BE2C (cell line): ENCODE measurements at regions not wholly inside any gene's neighbourhood (a gene's known extent, or its start where the extent isn't known, plus 50 kb on each side); places are given as distances from the start of the nearest gene placed in this dataset.

ENCODE experiments used
- DNase-seq: peaks from one replicate; pipeline ENCODE4 v3.0.0-alpha.2; 2020
- H3K27me3 ChIP-seq: fragments of 250-450 bp; sonication (Bioruptor Pico); 2 replicates; pipeline ENCODE4 v1.5.1; 2020; ENCODE audit warnings: mild to moderate bottlenecking
- H3K36me3 ChIP-seq: fragments of 250-450 bp; sonication (Bioruptor Pico); 2 replicates; pipeline ENCODE4 v1.5.1; 2020; ENCODE audit warnings: mild to moderate bottlenecking
- H3K4me1 ChIP-seq: fragments of 250-450 bp; sonication (Bioruptor Pico); 2 replicates; pipeline ENCODE4 v1.5.1; 2020
- H3K4me3 ChIP-seq: 2 replicates; pipeline ENCODE4 v1.5.1; 2011; ENCODE audit warnings: low read depth, low read length
- H3K9me3 ChIP-seq: fragments of 250-450 bp; sonication (Bioruptor Pico); 2 replicates; pipeline ENCODE4 v1.5.1; 2020
- TF ChIP-seq, protein P1 (sequence below): IDR thresholded peaks from 2 replicates; pipeline ENCODE4 v1.5.1; 2012; ENCODE audit warnings: mild to moderate bottlenecking, low read depth, low read length

DNA sequence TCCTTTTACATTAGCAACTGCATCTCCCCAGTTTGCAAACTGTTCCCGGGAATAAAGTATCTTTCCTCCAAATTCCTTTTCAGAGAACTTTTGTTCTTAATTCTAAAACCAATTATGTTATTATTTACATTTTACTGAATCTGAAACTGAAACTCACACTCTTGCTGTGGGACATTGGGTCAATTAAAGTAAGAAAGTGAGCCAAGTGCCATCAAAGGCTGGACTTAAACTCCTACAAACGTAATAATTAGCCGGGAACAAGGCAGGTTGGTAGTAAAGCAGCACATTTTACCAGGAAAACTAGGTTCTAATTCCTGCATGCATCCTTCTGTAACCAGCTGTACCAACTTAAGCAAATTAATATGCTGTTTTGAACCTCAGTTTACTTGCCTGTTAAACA is 328.2 kb upstream of the ZNF462 start:
- Histone ChIP-seq H3K27me3 (no peaks in the 10 kb centered on the region), H3K4me3 (no peak overlapping the region), H3K36me3 (no peaks in the 10 kb centered on the region), H3K4me1 (no peaks in the 10 kb centered on the region), H3K9me3 (no peaks in the 10 kb centered on the region)
- TF ChIP-seq, protein P1, sequence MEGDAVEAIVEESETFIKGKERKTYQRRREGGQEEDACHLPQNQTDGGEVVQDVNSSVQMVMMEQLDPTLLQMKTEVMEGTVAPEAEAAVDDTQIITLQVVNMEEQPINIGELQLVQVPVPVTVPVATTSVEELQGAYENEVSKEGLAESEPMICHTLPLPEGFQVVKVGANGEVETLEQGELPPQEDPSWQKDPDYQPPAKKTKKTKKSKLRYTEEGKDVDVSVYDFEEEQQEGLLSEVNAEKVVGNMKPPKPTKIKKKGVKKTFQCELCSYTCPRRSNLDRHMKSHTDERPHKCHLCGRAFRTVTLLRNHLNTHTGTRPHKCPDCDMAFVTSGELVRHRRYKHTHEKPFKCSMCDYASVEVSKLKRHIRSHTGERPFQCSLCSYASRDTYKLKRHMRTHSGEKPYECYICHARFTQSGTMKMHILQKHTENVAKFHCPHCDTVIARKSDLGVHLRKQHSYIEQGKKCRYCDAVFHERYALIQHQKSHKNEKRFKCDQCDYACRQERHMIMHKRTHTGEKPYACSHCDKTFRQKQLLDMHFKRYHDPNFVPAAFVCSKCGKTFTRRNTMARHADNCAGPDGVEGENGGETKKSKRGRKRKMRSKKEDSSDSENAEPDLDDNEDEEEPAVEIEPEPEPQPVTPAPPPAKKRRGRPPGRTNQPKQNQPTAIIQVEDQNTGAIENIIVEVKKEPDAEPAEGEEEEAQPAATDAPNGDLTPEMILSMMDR: no peak
- no peak for DNase-seq

DNA sequence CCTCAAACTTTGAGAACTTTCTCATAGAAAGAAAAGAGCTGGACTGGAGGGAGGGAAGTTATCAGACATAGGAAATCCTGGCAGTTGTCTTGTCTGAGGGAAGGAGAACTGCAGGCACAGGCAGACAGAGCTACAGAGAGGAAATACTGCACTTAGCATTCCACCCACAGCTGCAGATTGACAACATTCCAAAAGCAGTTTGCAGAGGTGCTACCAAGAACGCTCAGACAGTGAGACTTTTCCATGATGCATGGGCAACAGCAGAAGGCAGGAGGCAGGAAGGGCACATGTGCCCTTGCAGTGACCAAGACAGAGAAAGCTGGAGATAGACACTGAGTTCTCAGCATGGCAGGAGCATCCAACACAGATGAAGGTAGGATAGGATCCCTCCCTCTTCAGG is 327.5 kb upstream of the ZNF462 start:
- TF ChIP-seq, protein P1: no peak
- no peak overlapping the region for H3K4me3 ChIP-seq
- H3K4me1 ChIP-seq: no peaks in the 10 kb centered on the region
- no peaks in the 10 kb centered on the region for H3K9me3 ChIP-seq
- no peaks in the 10 kb centered on the region for H3K36me3 ChIP-seq
- DNase-seq: no peak
- H3K27me3 ChIP-seq: no peaks in the 10 kb centered on the region

DNA sequence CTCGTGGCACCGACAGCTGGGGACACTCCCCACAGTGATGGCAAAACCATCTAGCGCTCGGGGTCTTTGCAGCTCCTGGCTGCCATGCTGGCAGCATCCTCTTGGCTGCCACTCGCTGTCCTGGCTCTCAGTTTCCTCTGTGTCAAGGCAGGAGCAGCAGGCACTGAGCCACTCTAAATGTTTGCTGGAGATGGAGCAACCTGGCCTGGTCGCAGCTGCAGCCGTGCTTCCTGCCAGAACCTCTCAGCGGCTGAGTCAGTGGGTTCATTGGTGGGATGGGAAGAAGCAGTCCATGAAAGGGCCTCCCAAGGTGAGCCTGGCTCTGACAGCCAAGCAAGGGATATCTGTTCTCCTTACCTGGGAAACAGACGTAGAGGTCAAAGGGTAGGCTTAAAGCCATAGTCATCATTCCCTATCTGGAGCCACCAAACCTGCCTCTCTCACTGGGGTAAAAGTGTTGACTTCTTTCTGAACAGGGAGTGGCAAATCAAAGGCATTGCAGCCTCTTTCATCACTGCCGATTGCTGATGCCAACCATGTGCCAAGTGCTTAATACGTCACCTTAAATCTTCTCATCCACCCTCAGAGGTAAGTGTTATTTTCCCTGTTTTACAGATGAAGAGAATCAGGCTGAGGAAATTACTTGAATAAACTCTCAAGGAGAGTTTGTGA is 304.8 kb upstream of the ZNF462 start:
- no peaks in the 10 kb centered on the region for H3K9me3 ChIP-seq
- no peaks in the 10 kb centered on the region for H3K4me1 ChIP-seq
- H3K4me3 ChIP-seq: no peak overlapping the region
- no peak for DNase-seq
- no peaks in the 10 kb centered on the region for H3K27me3 ChIP-seq
- TF ChIP-seq, protein P1: no peak
- H3K36me3 ChIP-seq: no peaks in the 10 kb centered on the region

DNA sequence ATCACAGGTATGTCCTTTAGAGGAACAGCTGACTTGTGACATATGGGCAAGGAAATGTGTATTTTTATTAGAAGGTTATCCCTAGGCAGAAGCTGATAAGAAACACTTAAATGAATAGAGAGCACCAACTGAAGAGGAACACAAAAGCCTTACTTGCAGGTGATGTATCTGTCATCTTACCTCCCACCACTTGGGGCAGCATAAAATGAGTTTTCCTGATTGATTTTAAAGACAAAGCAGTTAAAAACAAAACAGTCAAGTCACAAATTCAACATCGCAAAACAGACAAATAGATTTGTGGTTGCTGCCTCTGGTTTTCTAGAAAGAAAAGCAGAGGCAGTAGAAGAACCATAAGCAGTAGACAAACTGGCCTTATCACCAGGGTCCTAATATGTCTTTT is 302.4 kb upstream of the ZNF462 start:
- Histone ChIP-seq H3K4me1 (no peaks in the 10 kb centered on the region), H3K36me3 (no peaks in the 10 kb centered on the region), H3K9me3 (no peaks in the 10 kb centered on the region), H3K4me3 (no peak overlapping the region), H3K27me3 (no peaks in the 10 kb centered on the region)
- TF ChIP-seq, protein P1: peak; percentile 54
- no peak for DNase-seq

DNA sequence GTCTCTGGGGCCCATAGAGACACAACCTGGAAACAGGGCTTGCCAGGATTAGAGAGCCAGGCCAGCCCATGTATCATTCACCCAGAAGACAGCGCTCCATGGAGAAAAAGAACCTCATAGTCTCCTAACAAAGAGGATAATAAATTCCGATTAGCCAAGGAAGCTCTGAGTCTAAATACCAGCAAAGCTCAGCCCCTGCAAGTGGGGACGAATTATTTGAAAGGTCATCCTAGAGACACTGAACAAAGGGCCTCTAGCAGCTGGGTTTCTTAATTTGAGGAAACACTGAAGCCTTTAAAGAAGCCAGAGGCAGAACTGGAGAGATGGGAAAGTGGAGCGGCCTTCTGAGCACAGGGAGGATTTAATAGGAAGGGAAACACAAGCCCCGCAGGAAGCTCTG is 287.1 kb upstream of the ZNF462 start:
- H3K4me3 ChIP-seq: no peak overlapping the region
- DNase-seq: no peak
- no peaks in the 10 kb centered on the region for H3K9me3 ChIP-seq

DNA sequence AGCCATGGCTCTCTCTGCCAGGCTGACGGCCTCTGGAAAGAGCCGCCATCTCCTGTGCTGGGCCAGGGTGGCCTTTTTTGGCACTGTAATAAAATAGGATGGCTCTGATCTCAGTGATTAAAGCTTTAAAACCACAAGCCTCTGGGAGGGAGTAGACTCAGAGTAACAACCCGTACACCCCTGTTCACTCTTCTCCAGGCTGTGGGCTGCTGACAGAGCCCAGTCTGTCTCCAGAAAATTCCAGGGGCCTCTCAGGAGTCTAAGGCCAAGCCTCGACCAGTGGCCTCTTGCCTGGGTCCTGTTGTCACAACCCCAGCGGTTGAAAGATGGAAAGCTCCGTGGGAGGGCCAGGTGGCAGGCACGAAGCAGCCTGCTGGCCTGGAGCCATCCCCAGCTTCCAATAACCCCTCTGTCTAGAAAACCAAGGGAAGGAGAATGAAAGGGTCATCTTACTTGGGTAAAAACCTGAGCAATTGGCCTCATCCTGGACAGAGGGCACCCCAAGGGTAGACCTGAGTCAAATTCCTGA is 286.7 kb upstream of the ZNF462 start:
- Histone ChIP-seq H3K4me3 (no peak overlapping the region), H3K36me3 (no peaks in the 10 kb centered on the region), H3K4me1 (no peaks in the 10 kb centered on the region), H3K9me3 (no peaks in the 10 kb centered on the region), H3K27me3 (no peaks in the 10 kb centered on the region)
- TF ChIP-seq, protein P1: no peak
- DNase-seq: no peak

More for the DNA sequence above, 287.1 kb upstream of the ZNF462 start:
- no peaks in the 10 kb centered on the region for H3K27me3 ChIP-seq
- H3K36me3 ChIP-seq: no peaks in the 10 kb centered on the region
- no peaks in the 10 kb centered on the region for H3K4me1 ChIP-seq
- TF ChIP-seq, protein P1: no peak
